Hippocampal formation (tissue), 2 donors: ENCODE measurements at regions not wholly inside any gene's neighbourhood (a gene's known extent, or its start where the extent isn't known, plus 50 kb on each side); places are given as distances from the start of the nearest gene placed in this dataset.
A peak's percentile ranks its signal among the peaks of the same experiment; 100 is the strongest.

ENCODE experiments used
- DNase-seq, 2 donors: peaks; one replicate each; lab custom pipeline; 2025; lab: John Stamatoyannopoulos, UW

GRCh38 chr7:26487780-26488515, 196.3 kb downstream of the SNX10 start:
- no peak for DNase-seq

GRCh38 chr7:26489391-26489790, 197.7 kb downstream of the SNX10 start:
- DNase-seq, result no peak

GRCh38 chr7:26489906-26490639, 198.4 kb downstream of the SNX10 start:
- DNase-seq, result no peak

GRCh38 chr7:26490640-26491624, 199.3 kb downstream of the SNX10 start:
- peak in 1 of 2 donors; percentile 32 for DNase-seq

- DNase-seq, result no peak
Measured at GRCh38 chr7:26492816-26493215, 201.2 kb downstream of the SNX10 start.

- DNase-seq, result peak in 1 of 2 donors; percentile 26
Measured at GRCh38 chr7:26493737-26494428, 202.2 kb downstream of the SNX10 start.

- DNase-seq, result no peak
Measured at GRCh38 chr7:26495569-26495968, 203.9 kb downstream of the SNX10 start.

- no peak for DNase-seq
Measured at GRCh38 chr7:26497801-26498596, 206.3 kb downstream of the SNX10 start.

GRCh38 chr7:26499315-26499897, 207.7 kb downstream of the SNX10 start:
- DNase-seq, result no peak

- peak in 1 of 2 donors; percentile 15 for DNase-seq
Measured at GRCh38 chr7:26500749-26501352, 209.2 kb downstream of the SNX10 start.

- DNase-seq, result no peak
Measured at GRCh38 chr7:26504411-26505120, 212.9 kb downstream of the SNX10 start.

- DNase-seq, result no peak
Measured at GRCh38 chr7:26506196-26506595, 214.5 kb downstream of the SNX10 start.

- no peak for DNase-seq
Measured at GRCh38 chr7:26507108-26507987, 215.7 kb downstream of the SNX10 start.

- no peak for DNase-seq
Measured at GRCh38 chr7:26508481-26508880, 216.8 kb downstream of the SNX10 start.

GRCh38 chr7:26508917-26509316, 217.3 kb downstream of the SNX10 start:
- DNase-seq, result no peak

- DNase-seq, result no peak
Measured at GRCh38 chr7:26510231-26510957, 218.7 kb downstream of the SNX10 start.

- DNase-seq, result no peak
Measured at GRCh38 chr7:26511866-26512265, 220.2 kb downstream of the SNX10 start.

- no peak for DNase-seq
Measured at GRCh38 chr7:26512737-26513136, 221.1 kb downstream of the SNX10 start.
